NCI-H82 treated with DMSO at 0.1 percent for 48 hours (cell line): ENCODE measurements at regions not wholly inside any gene's neighbourhood (a gene's known extent, or its start where the extent isn't known, plus 50 kb on each side); places are given as distances from the start of the nearest gene placed in this dataset.
"Not testable (repeated sequence)": the region's sequence is repeated elsewhere in the genome, so short reads cannot be mapped to it uniquely, and the experiment has no call there.

Experiments used
- DNase-seq: peaks from one replicate; lab custom pipeline; 2025; ENCODE audit not compliant: unreplicated experiment; lab: John Stamatoyannopoulos, UW

DNA sequence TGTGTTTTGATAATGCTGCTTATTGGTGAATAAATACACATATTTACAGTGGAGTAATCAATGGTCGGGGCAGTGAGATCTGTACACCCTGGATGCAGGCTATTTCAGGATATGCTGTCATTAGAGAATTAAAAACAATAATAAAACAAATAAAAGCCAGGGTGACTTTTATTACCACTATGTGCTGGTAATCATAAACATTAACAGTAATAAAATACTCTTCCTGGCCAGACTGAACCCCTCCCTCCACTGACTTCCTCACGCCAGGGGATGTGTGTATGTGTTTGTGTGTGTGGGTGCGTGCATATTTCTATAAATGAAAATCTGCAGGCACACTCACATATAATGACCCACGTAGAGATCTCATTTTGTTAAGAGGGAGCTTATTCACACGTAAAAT is 98.0 kb upstream of the MAP9 start:
- no peak for DNase-seq

DNA sequence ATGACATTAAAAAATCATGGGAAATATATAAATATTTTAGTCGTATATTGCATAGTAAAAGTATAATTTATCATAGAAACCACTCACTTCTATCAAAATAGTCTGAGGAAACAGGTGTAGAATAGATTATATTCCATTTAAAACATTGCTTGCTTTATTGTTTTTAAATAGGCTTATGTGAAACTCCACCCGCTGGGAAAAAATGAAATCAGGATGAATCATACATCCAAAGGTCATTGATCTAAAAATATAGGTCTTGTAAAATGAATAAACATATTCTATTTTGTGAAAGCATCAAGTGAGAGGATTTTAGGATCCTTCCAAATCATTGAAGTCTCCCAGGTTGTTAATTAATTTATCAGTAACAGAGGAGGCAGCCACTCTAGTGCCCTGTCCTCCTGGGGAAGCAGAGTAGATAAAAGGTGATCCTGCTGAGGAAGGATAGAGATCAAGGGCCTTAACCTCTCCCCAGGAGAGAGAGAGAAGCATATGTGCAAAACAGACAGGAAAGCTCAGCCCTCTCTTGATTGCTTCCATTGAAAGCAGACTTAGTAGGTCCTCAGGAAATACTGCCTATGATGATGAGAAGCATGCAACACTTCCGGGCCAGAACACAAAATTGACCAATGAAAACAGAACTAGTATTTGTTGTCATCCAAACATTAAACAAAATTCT is 96.8 kb upstream of the MAP9 start:
- DNase-seq, result no peak

DNA sequence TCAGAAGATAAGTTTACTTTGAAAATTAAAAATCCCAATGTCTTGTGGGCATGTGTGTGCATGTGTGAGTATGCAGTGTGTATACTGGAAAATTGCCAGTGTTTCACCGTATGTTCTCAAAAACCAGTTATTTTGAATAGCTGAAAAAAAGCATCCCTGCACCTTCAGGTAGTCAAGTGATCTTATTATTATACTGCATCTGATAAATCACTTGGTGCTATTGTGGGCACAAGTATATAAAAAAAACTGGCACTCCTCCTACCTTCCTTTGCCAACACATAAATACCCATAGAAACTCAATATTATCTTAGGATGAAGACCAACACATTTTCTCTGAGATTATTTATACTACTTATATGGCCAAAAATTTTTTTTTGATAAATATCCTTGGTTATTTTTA is 91.5 kb upstream of the MAP9 start:
- DNase-seq, result no peak

DNA sequence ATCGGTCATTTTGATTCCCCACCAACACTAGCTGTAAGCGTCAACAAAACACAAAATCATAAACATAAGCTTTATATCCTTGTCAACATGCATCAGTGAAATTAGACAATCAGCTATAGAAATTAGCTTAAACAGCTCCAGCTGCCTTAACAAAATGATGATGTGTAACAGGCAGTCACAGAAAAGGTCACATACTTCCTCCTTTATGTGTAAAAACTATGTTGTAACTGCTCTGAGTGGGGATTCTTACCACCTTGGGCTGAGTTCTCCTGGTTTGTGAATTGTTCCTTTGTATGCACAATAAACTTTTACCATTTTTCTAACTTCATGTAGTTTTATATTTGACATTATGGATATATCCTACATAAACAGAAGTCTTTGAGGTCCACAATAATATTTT is 73.9 kb upstream of the MAP9 start:
- no peak for DNase-seq

DNA sequence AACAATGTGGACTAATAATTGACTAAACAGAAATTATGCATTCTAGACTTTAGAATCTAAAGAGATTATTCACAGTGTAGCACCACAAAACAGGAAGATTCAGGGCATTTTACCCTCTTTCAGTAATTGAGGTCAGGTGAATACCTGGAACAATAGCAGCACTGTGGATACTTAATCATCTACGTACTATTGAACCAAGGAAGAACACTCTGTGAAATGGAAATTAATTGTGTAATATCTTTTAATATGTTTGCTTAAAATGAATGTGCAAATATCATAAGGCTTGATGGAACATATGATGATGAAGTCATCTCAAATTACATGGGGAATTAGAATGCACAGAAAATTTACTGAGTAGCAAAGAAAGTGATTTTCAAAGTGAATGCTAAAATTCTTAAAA is 68.5 kb upstream of the MAP9 start:
- DNase-seq, result no peak

DNA sequence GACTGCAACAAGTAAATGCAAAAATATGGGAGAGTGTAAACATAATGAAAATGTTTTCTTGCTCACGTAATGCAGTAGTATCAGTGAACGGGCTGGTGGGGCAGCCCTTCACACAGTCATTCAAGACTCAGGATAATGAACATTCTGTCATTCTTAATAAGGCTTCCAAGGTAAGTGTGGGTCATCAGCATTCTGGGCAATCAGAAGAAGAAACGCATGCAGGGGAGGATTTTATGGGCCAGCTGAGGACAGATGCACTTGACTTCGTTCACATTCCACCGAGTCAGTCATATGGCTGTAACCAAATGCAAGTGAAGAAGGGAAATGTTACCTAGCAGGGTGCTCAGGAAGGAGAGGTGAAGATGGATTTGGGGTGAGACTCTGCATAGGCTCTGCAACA is 68.0 kb upstream of the MAP9 start:
- DNase-seq, result no peak

DNA sequence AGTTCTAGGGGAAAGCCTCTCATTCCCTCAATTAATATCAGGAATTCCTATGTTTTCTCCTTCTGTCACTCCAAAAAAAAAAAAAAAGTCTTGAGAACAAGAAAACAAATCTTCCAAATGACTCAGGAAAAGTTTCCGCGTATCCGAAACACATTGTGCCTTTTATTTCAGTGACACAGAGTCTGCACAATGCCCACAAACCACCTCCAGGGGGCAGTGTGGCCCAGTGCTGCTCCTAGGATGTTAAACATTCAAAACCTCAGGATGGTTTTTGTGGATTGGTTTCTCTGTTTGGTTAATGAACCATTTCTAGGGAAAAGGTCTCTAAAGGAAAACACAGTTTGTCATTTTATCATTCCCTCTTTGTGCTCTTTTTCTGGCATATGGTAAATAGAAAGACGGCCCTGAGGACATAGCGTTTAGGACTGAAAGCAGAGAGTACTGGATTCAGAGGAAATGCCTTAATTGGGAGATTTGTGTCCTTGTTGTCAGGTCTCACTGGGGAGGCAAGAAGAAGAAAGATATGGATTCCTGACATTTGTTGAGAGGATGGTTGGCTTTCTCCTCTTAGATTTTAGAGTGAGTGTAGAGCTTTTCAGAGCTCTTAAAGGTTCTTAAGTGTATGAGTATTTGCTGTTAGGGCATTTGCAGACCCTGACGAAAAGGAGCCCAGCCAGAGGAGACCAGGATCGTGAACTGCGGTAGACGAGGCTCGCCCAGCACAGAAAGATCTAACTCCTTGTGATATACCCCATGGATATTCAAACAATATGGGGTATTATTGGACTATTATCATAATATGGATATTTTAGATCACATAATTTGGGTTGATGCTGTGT is 65.7 kb upstream of the MAP9 start:
- DNase-seq, result no peak

DNA sequence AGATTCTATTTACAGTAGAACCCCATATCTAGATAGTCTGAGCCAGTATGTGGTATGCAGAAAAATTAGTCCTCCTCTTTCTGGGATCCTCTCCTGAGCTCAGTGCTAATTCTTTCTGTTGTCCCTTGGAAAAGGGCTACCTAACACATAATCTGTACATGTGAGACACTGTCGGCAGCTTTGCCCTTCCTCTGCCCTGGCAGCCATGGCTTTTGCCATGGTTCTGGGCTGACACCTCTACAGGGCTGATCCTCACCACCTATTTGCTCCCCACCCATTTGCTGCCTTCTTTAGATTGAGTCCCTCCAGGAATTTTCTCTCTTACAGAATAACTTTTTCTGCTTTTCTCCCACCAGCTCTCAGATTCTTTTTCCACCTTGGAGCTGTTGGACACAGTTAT is 64.7 kb upstream of the MAP9 start:
- DNase-seq, result no peak

DNA sequence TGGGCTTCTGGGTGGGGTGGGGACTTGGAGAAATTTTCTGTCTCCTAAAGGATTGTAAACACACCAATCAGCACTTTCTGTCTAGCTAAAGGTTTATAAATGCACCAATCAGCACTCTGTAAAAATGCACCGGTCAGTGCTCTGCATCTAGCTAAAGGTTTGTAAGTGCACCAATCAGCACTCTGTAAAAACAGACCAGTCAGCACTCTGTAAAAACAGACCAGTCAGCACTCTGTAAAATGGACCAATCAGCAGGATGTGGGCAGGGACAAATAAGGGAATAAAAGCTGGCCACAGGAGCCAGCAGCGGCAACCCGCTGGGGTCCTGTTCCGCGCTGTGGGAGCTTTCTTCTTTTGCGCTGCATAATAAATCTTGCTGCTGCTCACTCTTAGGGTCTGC is 63.0 kb upstream of the MAP9 start:
- not testable (repeated sequence) for DNase-seq

DNA sequence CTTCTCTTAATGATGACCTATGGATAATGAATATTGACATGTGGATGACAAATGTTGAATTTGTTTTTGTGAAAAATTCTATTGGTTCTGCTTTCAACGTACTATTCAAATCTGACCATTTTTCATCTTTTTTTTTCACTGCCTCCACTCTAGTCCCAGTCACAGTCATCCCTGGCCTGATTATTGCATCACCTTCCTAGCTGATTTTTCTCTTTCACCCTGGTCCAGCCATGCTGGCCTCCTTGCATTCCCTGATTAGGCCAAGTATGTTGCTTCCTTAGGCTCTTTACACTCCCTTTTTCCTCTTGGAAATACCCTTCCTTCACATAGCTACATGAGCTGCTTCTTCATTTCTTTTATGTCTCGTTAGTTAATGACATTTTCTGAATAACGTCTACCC is 58.1 kb upstream of the MAP9 start:
- DNase-seq, result no peak

DNA sequence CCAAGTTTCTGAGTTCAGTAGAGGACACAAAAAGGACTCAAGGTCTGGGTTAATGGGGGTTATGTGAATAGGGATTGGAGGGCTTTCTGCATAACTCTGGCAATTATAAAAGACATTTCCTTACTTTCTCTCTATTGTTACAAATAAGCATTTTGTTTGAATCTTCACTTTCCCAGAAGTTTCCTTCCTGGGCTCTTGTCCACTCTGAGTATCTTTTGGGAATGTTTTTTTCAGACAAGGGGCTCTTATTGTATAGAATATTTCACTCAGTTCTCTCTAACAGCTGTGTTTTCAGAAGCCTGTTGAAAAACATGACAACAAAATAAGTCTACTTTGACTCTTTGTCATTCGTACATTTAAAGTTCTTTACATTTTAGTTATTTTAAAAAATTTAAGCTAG is 57.6 kb upstream of the MAP9 start:
- no peak for DNase-seq

DNA sequence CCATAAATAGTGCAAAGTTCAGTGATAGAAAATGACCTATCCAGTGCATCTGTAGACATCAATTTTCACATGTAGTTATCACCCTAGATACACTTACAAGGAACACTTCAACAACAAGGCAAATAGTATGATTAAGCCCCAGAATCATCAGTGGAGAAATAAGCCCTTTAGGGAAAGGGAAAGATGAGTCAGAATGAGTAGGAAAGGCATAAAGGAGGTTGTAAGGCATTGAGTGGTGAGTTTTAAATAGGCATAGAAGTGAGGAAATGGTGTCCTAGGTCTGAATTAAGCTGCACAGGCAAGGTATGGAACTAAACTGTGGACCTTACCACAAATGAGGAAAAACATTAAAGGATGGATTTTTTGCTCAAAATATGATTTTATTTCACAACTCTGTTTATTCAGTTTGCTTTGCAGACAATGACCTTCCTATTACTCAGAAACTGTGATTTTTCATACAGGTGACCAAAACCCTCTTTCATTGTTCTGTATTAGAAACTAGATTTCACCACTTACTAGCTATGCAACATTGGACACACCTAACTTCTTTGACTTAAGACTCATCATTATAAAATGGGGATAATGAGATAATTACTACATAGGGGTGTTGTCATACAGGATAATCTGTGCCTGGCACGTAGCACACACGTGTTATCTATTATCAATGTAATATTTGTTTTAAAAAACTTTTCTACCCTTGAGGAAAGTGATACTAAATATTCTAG is 57.0 kb upstream of the MAP9 start:
- no peak for DNase-seq

DNA sequence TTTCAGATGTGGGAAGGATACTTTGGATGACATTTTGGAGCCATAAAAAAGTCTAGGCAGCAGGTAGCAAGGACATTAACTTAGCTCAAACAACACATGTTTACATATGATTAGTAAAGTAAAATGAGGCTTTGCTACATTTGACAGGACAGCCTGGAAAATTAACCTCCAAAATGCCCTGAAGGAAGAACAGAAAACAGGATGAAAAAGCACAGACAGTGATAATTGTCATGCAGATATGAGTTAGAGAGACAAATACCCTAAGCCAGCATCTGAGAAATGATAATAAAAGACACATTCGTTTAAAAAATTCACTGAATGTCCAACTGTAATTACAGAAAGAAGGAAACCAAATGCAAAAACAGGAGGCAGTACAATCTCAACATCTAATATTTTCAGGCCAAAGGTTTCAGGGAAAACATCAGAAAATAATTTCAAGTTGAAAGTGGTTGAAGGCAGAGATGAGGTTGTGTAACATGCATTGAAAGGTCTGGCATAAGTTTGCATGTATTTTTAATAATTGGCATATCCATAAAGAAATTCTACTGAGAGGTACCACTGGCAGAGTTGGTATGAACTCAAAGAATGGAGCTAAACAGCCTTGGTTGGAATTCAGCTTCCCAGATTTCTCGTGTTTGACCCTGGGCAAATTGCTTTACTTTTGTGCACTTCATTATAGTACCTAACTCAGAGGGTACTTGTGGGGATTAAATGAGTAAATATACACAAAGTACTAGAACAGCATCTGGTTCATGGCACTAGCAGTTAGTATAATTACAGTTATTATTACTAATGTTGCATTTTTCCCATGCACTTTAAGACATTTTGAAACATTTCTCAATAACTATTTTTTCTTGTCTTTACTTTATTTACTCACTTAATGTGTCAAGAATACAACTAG is 54.4 kb upstream of the MAP9 start:
- DNase-seq, result no peak

DNA sequence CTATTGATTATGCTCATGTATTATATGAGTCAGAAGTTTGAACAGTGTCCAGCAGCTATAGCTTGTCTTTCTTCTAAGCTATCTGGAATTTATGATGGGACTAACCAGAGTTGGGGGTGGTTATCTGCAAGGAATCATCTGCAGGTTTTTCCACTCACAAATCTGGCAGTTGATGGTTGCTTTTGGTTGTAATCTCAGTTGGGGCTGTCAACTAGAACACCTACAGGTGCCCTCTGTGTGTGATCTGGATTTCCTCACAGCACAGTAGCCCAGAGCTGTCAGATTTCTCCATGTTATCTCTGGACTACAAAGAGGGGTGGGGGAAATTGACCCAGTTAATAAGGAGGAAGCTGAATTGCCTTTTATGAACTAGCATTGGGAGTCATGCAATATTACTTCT is 51.4 kb upstream of the MAP9 start:
- DNase-seq, result no peak

DNA sequence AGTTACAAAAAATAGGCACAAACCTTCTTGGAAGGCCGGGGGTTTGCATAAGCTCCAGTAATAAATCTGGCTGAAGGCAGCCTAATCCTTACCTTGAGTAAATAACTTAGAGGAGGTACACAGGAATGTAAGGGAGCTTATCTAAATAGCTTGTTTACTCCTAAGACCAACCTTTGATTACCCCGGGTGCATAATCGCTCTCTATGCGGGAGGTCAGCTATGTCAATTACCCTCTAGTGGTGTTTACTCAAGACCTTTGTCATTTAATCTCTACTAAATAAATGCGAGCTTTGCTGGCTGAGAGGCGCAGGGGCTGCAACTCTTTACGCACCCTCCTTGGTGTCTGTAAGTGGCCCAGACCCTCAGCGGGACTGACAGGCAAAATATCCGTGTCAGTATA is 50.2 kb upstream of the MAP9 start:
- DNase-seq, result no peak
